ENCODE measurements at regions not wholly inside any gene's neighbourhood (a gene's known extent, or its start where the extent isn't known, plus 50 kb on each side); places are given as distances from the start of the nearest gene placed in this dataset.

GRCh38 chr5:57863661-57864060 is 381.1 kb upstream of the ACTBL2 start:
- CTCF ChIA-PET = no interaction called here

DNA sequence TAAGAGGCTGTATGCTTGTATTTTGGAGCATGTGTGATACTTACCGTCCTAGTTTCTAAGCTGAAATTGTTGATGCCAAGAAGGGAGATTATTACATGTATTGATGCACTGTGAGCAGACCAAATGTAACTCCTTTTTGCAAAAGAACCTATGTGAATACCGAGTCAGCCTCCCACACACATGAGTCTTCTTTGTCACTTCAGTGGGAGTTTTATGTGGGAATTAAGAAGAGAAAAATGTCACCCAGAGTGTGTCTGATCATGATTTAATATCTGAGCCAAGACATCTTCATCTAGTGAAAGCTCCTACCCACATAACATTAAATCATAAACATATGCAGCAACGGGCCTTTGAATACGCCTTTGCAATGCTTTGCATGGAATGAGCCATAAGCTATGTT is 380.3 kb upstream of the ACTBL2 start:
- no TSS peak for BruUV-seq (replicated peaks)

More at GRCh38 chr5:57863661-57864060, 381.1 kb upstream of the ACTBL2 start:
- no peak overlapping the region for H3K27ac Mint-ChIP-seq (ENCODE audit: unreplicated experiment)
- no peak for DNase-seq
- TF ChIP-seq, protein P1, sequence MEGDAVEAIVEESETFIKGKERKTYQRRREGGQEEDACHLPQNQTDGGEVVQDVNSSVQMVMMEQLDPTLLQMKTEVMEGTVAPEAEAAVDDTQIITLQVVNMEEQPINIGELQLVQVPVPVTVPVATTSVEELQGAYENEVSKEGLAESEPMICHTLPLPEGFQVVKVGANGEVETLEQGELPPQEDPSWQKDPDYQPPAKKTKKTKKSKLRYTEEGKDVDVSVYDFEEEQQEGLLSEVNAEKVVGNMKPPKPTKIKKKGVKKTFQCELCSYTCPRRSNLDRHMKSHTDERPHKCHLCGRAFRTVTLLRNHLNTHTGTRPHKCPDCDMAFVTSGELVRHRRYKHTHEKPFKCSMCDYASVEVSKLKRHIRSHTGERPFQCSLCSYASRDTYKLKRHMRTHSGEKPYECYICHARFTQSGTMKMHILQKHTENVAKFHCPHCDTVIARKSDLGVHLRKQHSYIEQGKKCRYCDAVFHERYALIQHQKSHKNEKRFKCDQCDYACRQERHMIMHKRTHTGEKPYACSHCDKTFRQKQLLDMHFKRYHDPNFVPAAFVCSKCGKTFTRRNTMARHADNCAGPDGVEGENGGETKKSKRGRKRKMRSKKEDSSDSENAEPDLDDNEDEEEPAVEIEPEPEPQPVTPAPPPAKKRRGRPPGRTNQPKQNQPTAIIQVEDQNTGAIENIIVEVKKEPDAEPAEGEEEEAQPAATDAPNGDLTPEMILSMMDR (IDR thresholded peaks at IDR 0.05; ENCODE audit: unreplicated experiment) = no peak
- H3K4me1 Mint-ChIP-seq (ENCODE audit: low read depth, unreplicated experiment) = no peaks in the 10 kb centered on the region
- H3K9me3 Mint-ChIP-seq (ENCODE audit: low read depth, unreplicated experiment) = no peaks in the 10 kb centered on the region
- no peaks in the 10 kb centered on the region for H3K36me3 Mint-ChIP-seq (ENCODE audit: insufficient read depth, unreplicated experiment)
- no TSS peak for BruUV-seq (replicated peaks)
- H3K4me3 Mint-ChIP-seq (ENCODE audit: low read depth, unreplicated experiment) = no peak overlapping the region
- intact Hi-C loops (cut with micrococcal nuclease; ENCODE audit: unreplicated experiment) = no loop called here
- no peaks in the 10 kb centered on the region for H3K27me3 Mint-ChIP-seq (ENCODE audit: unreplicated experiment)

DNA sequence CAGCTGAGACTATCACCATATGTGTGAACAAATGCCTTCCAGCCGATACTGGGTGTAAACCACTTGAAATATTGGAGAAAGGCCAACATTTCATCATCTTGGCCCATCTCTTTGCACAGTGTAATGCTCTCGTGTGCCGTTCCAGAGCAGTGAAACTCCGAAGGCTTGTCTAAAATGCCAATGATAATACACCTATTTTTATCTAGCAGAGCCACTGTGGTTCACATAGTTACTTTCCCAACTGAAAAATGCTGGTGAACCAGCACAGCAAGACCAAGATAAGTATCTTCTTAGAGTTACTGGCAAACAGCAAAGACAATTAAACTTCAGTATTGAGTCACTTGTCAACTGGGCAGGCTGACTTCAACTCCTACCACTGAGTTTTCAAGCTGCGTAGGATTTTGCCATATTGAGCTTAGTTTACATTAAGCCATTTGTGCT is 379.9 kb upstream of the ACTBL2 start:
- TF ChIP-seq, protein P1 (IDR thresholded peaks at IDR 0.05; ENCODE audit: unreplicated experiment) = no peak
- H3K27ac Mint-ChIP-seq (ENCODE audit: unreplicated experiment) = no peak overlapping the region
- no peak overlapping the region for H3K4me3 Mint-ChIP-seq (ENCODE audit: low read depth, unreplicated experiment)
- intact Hi-C loops (cut with micrococcal nuclease; ENCODE audit: unreplicated experiment) = no loop called here
- CTCF ChIA-PET = no interaction called here
- no peaks in the 10 kb centered on the region for H3K9me3 Mint-ChIP-seq (ENCODE audit: low read depth, unreplicated experiment)
- BruUV-seq (replicated peaks) = no TSS peak
- no peaks in the 10 kb centered on the region for H3K36me3 Mint-ChIP-seq (ENCODE audit: insufficient read depth, unreplicated experiment)
- no peaks in the 10 kb centered on the region for H3K27me3 Mint-ChIP-seq (ENCODE audit: unreplicated experiment)
- H3K4me1 Mint-ChIP-seq (ENCODE audit: low read depth, unreplicated experiment) = no peaks in the 10 kb centered on the region
- DNase-seq = no peak

More for the DNA sequence above, 380.3 kb upstream of the ACTBL2 start:
- CTCF ChIA-PET = no interaction called here
- H3K4me1 Mint-ChIP-seq (ENCODE audit: low read depth, unreplicated experiment) = no peaks in the 10 kb centered on the region
- H3K27ac Mint-ChIP-seq (ENCODE audit: unreplicated experiment) = no peak overlapping the region
- DNase-seq = no peak
- H3K4me3 Mint-ChIP-seq (ENCODE audit: low read depth, unreplicated experiment) = no peak overlapping the region
- no peaks in the 10 kb centered on the region for H3K27me3 Mint-ChIP-seq (ENCODE audit: unreplicated experiment)
- intact Hi-C loops (cut with micrococcal nuclease; ENCODE audit: unreplicated experiment) = no loop called here
- no peaks in the 10 kb centered on the region for H3K9me3 Mint-ChIP-seq (ENCODE audit: low read depth, unreplicated experiment)
- H3K36me3 Mint-ChIP-seq (ENCODE audit: insufficient read depth, unreplicated experiment) = no peaks in the 10 kb centered on the region
- TF ChIP-seq, protein P1 (IDR thresholded peaks at IDR 0.05; ENCODE audit: unreplicated experiment) = no peak

- TF ChIP-seq, protein P1 (IDR thresholded peaks at IDR 0.05; ENCODE audit: unreplicated experiment) = no peak
- no peaks in the 10 kb centered on the region for H3K27me3 Mint-ChIP-seq (ENCODE audit: unreplicated experiment)
- no peak for DNase-seq
- no peaks in the 10 kb centered on the region for H3K36me3 Mint-ChIP-seq (ENCODE audit: insufficient read depth, unreplicated experiment)
- H3K4me1 Mint-ChIP-seq (ENCODE audit: low read depth, unreplicated experiment) = no peaks in the 10 kb centered on the region
- intact Hi-C loops (cut with micrococcal nuclease; ENCODE audit: unreplicated experiment) = no loop called here
- no peak overlapping the region for H3K4me3 Mint-ChIP-seq (ENCODE audit: low read depth, unreplicated experiment)
- no TSS peak for BruUV-seq (replicated peaks)
- CTCF ChIA-PET = no interaction called here
- H3K27ac Mint-ChIP-seq (ENCODE audit: unreplicated experiment) = no peak overlapping the region
- H3K9me3 Mint-ChIP-seq (ENCODE audit: low read depth, unreplicated experiment) = no peaks in the 10 kb centered on the region
These were observed 377.0 kb upstream of the ACTBL2 start for GRCh38 chr5:57859626-57860025.
